RCC 7860 (cell line): ENCODE measurements at regions not wholly inside any gene's neighbourhood (a gene's known extent, or its start where the extent isn't known, plus 50 kb on each side); places are given as distances from the start of the nearest gene placed in this dataset.
A peak's percentile ranks its signal among the peaks of the same experiment; 100 is the strongest.
"Not testable (repeated sequence)": the region's sequence is repeated elsewhere in the genome, so short reads cannot be mapped to it uniquely, and the experiment has no call there.

ENCODE experiments used
- DNase-seq: peaks from one replicate; pipeline ENCODE4 v3.0.0-alpha.2; 2015; ENCODE audit warnings: low spot score
- FAIRE-seq: peaks from 2 replicates; lab custom pipeline; 2012; peaks lifted over from hg19 to GRCh38; lab: Jason Lieb, UNC

- no peak for FAIRE-seq
- DNase-seq, result no peak
Observed at GRCh38 chr5:17364987-17365810, 132.8 kb upstream of the TAF11L2 start.

DNA sequence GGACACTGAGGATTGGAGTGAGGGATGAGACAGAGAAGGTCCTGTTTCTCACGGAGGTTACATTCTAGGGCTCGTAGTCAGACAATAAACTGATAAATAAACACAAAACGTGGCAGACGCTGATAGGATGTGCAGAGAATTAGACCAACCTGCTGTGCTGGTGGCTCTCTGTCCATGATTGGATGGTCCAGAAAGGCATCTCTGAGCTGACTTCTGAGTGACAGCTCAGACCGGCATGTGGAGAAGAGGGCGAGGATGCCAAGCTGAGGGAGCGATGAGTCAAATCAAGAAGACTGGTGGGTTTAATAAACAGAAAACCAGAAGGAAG lies 132.3 kb upstream of the TAF11L2 start:
- no peak for FAIRE-seq

DNA sequence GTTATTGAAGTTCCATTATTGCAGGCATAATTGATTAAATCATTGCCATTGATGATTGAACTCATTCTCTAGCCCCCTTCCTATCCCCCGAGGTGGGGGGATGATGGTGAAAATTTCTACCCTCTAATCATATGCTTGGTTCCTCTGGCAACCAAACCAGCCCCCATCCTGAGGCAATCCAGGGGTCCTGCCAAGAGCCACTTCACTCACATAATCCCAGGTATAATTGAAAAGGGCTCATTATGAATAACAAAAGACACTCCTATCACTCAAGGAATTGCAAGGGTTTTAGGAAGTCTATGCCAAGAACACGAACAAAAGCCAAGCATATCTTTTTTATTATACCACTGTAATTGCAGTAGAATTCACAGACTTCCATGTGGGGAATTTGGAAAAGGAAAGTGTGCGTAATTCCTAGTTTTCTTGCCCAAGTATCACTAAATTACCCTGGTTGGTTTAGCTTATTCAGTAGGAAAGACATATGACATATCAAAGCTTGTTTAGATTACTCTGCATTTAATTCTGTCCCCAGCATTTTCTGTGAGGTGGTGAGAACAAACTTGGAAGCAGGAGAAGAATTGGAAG lies 130.7 kb upstream of the TAF11L2 start:
- FAIRE-seq, result no peak
- DNase-seq, result no peak

More for the DNA sequence above, 132.3 kb upstream of the TAF11L2 start:
- DNase-seq, result no peak

DNA sequence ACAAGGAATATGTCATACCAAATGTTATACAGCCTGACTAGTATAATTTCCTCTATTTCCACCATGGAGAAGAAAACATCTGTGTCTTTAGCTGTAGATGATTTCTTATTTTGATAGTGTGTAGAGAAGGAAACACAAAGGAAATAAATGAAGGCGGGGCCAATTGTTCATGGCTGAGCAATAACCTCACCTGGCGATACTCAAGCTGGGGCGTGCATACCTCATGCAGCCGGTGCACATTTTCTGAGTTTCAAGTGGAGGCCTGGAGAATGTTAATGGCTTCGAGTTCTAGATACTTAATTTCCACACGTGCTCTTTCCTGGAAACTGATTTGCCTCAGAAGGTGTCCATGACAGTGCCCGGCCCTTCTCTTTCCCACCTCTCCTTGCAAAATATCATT lies 127.4 kb upstream of the TAF11L2 start:
- no peak for DNase-seq
- FAIRE-seq, result no peak

GRCh38 chr5:17373406-17373805 lies 124.6 kb upstream of the TAF11L2 start:
- DNase-seq (no peak), FAIRE-seq (no peak)

DNA sequence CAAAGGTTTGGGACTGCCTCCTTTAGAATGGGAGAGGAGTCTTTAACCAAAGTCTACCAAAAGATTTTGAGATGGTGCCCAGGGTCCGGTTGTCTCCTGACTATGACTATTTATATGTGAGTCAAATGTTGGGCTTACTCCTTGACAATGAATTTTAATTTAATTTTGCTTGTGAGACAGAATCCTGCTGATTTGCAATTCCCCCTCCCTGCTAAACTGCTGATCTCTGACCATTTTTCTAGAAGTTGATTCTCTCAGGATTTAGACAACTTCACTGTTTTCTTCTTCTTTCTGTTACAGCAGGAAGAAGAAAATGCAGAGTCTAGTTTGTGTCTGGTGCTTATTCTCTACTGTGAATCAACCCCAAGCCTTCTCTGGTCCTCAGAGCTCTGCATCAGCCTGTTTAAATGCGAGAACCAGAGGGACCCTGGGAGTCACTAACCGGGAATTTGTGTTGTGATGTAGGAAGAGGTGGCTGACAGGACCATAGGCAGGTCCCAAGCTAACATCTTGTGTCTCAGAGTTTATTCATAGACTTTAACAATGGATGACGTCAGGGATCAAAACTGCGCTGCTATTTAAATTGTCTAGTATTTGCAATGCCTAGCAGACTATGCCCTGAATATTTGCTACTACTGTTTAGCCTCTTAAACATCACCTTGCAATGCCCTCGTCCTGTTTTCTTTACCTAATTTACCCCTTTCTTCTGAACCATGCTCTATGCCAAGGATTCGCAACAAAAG lies 124.0 kb upstream of the TAF11L2 start:
- FAIRE-seq (no peak), DNase-seq (no peak)

GRCh38 chr5:17374973-17375742 lies 122.9 kb upstream of the TAF11L2 start:
- FAIRE-seq (no peak), DNase-seq (peak; percentile 28)

DNA sequence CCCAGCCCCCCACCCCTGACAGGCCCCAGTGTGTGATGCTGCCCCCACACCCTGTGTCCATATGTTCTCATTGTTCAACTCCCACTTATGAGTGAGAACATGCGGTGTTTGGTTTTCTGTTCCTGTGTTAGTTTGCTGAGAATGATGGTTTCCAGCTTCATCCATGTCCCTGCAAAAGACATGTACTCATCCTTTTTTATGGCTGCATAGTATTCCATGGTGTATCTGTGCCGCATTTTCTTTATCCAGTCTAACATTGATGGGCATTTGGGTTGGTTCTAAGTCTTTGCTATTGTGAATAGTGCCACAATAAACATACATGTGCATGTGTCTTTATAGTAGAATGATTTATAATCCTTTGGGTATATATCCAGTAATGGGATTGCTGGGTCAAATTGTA lies 122.1 kb upstream of the TAF11L2 start:
- FAIRE-seq, DNase-seq: not testable (repeated sequence)

DNA sequence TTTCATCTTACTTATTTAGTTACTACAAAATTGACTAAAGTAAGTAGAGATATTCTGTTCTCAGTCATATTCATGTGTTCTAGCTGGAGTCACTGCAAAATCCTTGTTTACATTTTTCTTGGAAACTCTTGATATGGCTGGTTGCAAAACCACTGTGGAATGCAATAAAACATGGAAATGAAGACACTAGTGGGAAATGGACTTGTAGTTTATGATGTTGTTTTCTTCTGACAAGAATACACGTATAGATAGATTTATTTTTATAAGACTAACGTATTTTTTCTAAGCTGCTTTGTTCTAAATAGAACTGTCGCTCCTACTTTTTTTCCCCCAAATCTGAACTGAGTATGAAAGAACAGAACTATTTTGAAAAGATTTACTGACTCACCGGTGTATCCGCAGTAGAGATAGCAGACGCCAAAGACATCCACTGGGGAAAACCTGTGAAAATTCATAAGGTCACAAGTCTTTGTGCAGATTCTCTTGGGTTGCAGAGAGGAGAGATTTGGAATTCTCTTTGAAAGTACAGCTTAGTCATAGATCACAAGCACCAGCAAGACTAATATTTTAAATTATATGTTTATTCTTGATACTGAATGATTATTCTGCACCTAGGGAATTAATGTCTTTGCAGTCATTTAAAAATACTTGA lies 119.6 kb upstream of the TAF11L2 start:
- DNase-seq (no peak), FAIRE-seq (no peak)

- DNase-seq, result no peak
- no peak for FAIRE-seq
Observed at GRCh38 chr5:17379100-17379951, 118.7 kb upstream of the TAF11L2 start.

DNA sequence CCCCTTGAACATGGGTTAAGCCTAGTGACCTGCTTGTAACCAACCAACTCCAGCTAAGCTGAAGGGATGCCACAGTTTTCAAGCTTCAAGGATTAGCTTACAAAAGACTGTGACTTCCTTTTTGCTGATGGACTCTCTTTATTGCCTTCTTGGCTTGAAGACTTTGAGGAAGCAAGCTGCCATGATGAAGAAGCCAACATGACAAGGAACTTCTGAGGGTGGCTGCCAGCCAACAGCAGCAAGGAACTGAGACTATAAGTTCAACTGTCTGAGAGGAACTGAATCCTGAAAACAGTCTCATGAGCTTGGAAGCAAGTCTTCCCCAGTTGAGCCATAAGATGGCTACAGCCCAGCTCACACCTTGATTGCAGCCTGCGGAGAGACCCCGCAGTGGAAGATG lies 116.1 kb upstream of the TAF11L2 start:
- FAIRE-seq (no peak), DNase-seq (no peak)

- FAIRE-seq (no peak), DNase-seq (no peak)
Observed at GRCh38 chr5:17383526-17383925, 114.5 kb upstream of the TAF11L2 start.

GRCh38 chr5:17384181-17384580 lies 113.8 kb upstream of the TAF11L2 start:
- DNase-seq (no peak), FAIRE-seq (no peak)

GRCh38 chr5:17388717-17389116 lies 109.3 kb upstream of the TAF11L2 start:
- no peak for FAIRE-seq
- no peak for DNase-seq

DNA sequence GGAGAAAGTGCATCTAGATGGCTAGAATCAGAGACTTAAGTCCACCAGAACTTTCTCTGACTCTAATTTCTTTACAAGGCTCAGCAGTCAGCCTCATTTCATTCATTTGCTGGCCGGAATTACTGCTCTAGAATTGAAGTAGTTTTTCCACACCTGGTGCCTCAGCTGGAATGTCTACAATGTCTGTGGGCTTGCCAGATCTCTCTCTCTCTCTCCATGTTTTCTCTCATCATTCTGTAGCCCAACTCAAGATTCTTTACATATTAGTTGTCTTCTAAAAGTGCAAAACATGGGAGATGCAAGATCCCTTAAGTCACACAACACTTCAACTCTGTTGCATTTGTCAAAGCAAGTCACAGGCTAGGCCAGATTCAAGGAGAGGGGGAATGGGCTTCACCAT lies 103.9 kb upstream of the TAF11L2 start:
- FAIRE-seq (no peak), DNase-seq (no peak)

GRCh38 chr5:17395106-17395880 lies 102.7 kb upstream of the TAF11L2 start:
- FAIRE-seq (no peak), DNase-seq (no peak)

DNA sequence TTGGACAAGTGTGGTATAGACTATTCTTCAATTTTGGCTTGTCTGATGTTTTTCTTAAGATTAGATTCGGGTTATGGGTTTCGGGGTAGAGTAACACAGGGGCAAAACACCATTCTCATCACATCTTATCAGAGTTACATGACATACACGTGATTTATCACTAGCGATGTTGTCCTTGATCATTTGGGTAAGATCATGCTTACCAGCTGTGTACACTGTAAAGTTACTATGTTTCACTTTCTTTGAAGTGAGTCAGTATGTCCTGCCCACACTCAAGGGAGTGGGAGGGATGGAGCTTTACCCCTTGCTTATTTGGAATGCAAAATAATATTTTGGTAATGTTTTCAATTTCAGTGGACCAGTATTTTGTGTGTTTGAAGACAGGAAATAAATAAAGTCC lies 101.8 kb upstream of the TAF11L2 start:
- FAIRE-seq, result no peak

DNA sequence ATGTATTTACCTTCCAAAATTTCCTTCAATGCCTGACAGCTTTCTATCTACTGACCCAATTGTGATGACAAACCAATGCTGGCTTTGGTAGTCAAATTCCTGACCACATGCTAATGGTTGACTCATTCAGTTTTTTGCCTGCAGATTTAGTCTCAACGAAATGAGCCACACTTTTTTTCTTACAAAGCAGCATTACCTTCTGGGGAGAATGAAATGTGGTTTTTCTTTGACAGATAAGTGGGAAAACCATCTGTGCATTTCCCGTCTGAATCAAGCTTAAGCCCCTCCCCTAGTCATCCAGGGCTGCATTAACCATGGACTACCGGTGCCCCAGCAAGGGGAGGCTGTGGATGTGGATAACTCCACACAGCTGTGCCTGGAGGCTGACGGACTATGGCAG lies 99.6 kb upstream of the TAF11L2 start:
- FAIRE-seq (peak; percentile 99), DNase-seq (peak; percentile 85)

More for the DNA sequence above, 101.8 kb upstream of the TAF11L2 start:
- DNase-seq, result no peak
